HG02970 (cell line): ENCODE measurements at regions not wholly inside any gene's neighbourhood (a gene's known extent, or its start where the extent isn't known, plus 50 kb on each side); places are given as distances from the start of the nearest gene placed in this dataset.

Experiments used
- ATAC-seq: cut with Tn5 transposase; IDR thresholded peaks from one replicate; pipeline ENCODE4 v1.9.1; 2021; ENCODE audit warnings: mild to moderate bottlenecking, moderate library complexity, moderate number of reproducible peaks; ENCODE audit not compliant: unreplicated experiment, low FRiP score

GRCh38 chr1:81410941-81411340 is 389.8 kb upstream of the ADGRL2 start:
- no peak for ATAC-seq

- no peak for ATAC-seq
Measured at GRCh38 chr1:81410351-81410750, 390.4 kb upstream of the ADGRL2 start.

- ATAC-seq, result no peak
Measured at GRCh38 chr1:81409780-81410274, 390.9 kb upstream of the ADGRL2 start.

- ATAC-seq, result no peak
Measured at GRCh38 chr1:81409262-81409661, 391.5 kb upstream of the ADGRL2 start.

GRCh38 chr1:81408419-81408818 is 392.3 kb upstream of the ADGRL2 start:
- ATAC-seq, result no peak

DNA sequence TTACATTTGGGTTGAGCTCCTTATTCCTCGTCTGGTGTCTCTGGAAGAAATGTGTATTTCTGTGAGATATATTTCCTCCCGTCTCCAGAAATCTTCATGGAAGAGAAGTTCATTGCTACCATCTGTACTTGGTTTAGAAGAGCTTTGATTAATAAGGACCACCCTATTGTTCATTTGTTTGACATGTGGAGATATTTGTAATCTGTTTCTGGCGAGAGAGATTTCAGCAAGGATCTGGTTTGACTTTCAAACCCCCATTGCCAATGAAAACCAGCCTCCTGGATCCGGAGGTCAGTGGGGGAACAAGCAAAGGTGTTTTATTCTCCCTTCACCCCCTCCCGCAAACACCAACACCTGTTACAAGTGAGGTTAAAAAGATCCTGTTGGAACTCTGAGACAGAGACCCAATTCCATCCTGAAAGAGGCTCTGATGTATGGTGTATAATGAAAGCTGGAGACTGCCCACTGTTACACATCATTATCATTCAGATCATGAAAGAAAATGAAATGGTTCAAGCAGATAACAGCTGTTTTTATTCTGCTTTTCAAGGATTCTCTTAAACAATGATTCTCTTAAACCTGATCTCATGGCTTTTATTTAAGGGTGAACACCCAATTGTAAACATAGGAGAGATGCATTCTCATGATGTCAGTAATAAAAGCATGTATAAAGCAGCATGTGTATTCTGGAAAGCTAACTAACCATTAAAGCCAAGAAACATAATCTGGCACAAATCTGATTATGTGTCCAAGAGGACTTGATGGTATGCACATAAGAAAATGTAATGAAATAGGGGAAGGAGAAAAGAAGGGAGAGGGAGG is 393.5 kb upstream of the ADGRL2 start:
- no peak for ATAC-seq

DNA sequence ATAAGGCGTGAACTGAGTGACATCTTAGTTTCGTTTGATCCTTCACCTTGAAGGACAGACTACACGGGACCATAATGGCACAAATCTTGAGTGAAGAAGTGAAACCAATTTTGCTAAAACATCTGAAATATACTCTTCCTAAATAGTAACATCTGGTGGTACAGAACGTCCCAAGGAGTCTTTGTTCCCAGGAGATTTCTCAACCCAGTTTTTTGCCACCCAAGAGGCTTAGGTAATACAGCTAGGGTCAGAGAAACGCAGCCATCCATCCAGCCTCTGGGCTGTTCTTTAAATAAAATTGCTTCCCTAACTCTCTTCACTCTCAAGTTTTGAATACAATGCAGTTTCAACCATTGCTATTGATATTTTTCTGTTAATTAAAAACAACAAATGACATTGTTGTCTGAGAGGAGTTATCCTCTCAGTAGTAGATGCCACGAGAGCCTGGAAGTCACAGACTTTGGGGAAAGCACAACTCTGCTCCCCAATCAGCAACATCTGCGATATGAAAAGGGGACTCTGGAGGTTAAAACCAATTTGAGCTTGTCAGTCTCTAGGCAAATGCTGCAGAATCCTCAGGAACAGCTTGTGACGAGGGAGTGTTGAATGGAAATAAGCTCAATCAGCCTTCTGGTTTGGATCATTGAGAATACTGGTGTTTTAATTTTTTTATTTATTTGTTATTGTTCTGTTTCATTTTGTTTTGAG is 394.3 kb upstream of the ADGRL2 start:
- ATAC-seq, result no peak

DNA sequence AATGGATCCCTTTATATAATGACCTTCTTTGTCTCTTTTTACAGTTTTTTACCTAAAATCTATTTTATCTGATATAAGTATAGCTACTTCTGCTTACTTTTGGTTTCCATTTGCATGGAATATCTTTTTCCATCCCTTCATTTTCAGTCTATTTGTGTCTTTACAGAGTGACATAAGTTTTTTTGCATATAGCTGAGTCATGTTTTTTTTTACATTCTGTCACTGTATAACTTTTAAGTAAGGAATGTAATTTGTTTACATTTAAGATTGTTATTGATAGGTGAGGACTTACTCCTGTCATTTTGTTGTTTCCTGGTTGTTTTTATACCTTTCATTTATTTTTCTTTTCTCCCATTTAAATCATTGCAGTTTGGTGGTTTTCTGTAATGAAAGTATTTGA is 402.7 kb upstream of the ADGRL2 start:
- no peak for ATAC-seq

- no peak for ATAC-seq
Measured at GRCh38 chr1:81392526-81393226, 408.1 kb upstream of the ADGRL2 start.

- no peak for ATAC-seq
Measured at GRCh38 chr1:81391125-81391828, 409.5 kb upstream of the ADGRL2 start.

DNA sequence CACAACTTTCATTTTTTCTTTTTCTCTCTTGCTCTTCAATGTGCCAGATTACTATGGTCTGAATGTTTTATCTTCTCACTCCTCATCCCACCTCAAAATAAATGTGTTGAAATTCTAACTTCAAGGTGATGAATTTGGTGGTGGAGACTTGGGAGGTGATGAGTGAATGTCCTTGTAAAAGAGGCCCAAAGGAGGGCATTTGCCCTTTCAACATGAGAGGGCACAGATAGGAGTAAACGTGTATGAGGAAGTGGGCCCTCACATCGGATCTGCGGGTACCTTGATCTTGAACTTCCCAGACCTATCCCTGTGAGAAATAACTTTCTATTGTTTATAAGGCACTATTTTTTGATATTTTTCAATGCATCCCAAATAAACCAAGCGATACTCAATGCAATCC is 412.3 kb upstream of the ADGRL2 start:
- ATAC-seq, result no peak

DNA sequence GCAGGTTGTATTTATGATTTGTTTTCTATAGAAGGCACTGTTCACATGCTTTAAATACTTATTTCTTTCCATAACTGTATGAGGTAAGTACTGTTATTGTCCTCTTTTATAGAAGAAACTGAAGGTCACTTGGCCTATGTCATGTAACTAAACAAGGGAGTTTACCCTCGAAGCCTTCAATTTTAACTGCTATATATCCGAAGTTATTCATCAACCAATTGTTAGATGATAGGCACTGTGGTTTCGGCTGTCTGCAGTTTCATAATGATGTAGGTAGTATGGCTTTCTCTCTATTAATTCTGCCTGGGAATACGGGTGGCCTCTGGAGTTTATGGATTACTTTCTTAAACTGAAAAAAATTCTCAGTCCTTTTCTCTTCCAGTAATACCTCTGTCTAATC is 413.3 kb upstream of the ADGRL2 start:
- no peak for ATAC-seq

DNA sequence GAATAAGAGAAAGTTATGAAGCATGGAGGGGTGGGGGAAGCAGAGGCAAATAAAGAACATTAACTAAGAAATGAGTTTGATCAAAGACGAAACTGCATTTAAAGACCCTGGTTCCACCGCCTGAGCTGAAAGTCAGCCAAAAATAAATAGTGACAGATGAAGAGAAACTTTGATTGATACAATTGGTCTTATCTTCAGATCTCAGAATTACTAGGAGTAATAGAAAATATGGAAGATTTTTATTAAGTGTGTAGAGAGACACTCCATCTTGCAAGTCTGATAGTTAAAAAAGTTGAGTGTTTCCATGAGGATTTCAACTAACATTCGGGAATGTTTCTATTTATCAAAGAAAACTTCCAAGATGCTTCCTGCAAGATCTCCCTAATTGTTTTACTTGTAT is 418.2 kb upstream of the ADGRL2 start:
- no peak for ATAC-seq

- ATAC-seq, result no peak
Measured at GRCh38 chr1:81381881-81382280, 418.9 kb upstream of the ADGRL2 start.

DNA sequence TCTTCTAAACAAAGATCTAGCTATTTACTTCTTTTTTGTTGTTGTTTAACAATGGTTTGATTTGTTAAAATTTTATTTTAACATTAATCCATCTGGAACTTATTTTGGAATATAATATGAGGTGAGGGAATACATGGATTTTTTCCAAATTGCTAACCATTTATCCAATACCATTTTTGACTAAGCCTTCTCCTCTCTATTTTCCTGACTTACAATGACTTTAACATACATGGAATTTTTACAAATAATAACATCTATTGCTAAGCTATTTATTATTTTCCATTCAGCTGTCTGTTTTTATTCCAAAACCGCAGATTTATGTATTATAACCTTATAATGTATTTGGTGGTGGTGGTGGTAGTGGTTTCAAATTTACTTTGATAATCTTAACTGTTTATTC is 420.3 kb upstream of the ADGRL2 start:
- no peak for ATAC-seq

GRCh38 chr1:81379430-81379829 is 421.3 kb upstream of the ADGRL2 start:
- no peak for ATAC-seq

- no peak for ATAC-seq
Measured at GRCh38 chr1:81377406-81377805, 423.3 kb upstream of the ADGRL2 start.

DNA sequence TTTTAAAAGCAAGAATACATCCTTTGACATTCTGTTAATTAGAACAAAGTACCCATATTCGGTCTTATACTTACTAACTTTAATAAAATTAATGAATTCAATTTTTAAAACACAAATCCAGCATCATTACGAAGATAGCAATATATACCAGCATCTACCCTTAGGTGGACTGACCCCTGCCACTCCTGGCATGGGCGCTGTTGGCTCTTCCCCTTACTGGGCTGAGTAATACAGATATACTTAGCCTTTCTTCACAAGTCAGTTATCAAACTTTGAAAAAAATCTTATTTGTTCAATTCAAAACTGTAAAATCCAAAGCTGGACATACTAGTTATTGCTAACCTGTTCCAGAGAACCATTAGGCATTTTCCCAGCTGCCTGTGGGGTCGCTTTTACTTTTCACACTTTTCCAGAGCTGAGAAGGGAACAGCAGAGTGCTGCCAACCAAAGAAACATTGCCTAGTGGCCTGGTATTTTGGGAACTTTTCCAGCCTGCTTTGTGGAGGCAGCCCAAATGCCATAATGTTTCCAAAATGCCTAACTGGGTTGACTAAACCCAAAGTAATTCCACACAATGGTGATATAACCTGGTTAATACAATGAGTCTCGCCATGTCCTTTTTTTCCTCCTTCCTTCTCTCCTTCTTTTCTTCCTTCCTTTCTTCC is 424.7 kb upstream of the ADGRL2 start:
- ATAC-seq, result no peak

- no peak for ATAC-seq
Measured at GRCh38 chr1:81374481-81374880, 426.3 kb upstream of the ADGRL2 start.

GRCh38 chr1:81371864-81372263 is 428.9 kb upstream of the ADGRL2 start:
- ATAC-seq, result no peak
